A549 (cell line): ENCODE measurements at regions not wholly inside any gene's neighbourhood (a gene's known extent, or its start where the extent isn't known, plus 50 kb on each side); places are given as distances from the start of the nearest gene placed in this dataset.

Experiments used
- ATAC-seq, 2 experiments: fragments of 200-7000 bp in 1 of 2; fragments of >200 bp in 1 of 2; cut with Nextera tagmentation in 1 of 2; cut with Tn5 transposase in 1 of 2; 3 replicates each; pipeline versions ENCODE4 v1.8.0 to v1.9.1; 2018 to 2020; ENCODE audit warnings: mild to moderate bottlenecking in 1 of 2, moderate library complexity in 1 of 2
- CTCF ChIA-PET: fragments of 300-600 bp; sonication (Branson Sonifier 250); formaldehyde crosslinking; extraction: SDS; loops from one replicate; lab custom pipeline; 2021; ENCODE audit warnings: antibody characterized with exemption, inconsistent platforms; lab: Yijun Ruan, JAX
- POLR2A ChIA-PET: fragments of 350-600 bp; formaldehyde crosslinking; extraction: SDS; loops from one replicate; lab custom pipeline; 2021; ENCODE audit warnings: antibody characterized with exemption, inconsistent platforms; lab: Yijun Ruan, JAX
- DNase-seq, 2 experiments: peaks; one replicate each; pipeline versions ENCODE4 v3.0.0 to v3.0.0-alpha.2; 2011 to 2016; ENCODE audit warnings: low read depth in 1 of 2, low spot score in 1 of 2
- FAIRE-seq: peaks from 2 replicates; lab custom pipeline; 2011; peaks lifted over from hg19 to GRCh38; lab: Jason Lieb, UNC
- H3K27ac ChIP-seq, 2 experiments: fragments of >200 bp; sonication (Bioruptor Twin); formaldehyde crosslinking; 3 replicates each; pipeline ENCODE4 v1.5.1; 2016 to 2017
- H3K4me1 ChIP-seq: fragments of >200 bp; sonication (Bioruptor Twin); formaldehyde crosslinking; 3 replicates; pipeline ENCODE4 v1.6.1; 2016
- H3K4me2 ChIP-seq: fragments of >200 bp; sonication (Bioruptor Twin); formaldehyde crosslinking; 3 replicates; pipeline ENCODE4 v1.6.1; 2016
- H3K4me3 ChIP-seq: fragments of >200 bp; sonication (Bioruptor Twin); formaldehyde crosslinking; 3 replicates; pipeline ENCODE4 v1.5.1; 2016
- H3K9me3 ChIP-seq: fragments of >200 bp; sonication (Bioruptor Twin); formaldehyde crosslinking; 3 replicates; pipeline ENCODE4 v1.6.1; 2016
- CBX2 ChIP-seq: fragments of 200-600 bp; sonication (generic); IDR thresholded peaks from 2 replicates; pipeline ENCODE4 v1.6.1; 2016; ENCODE audit warnings: low read depth, mild to moderate bottlenecking, borderline replicate concordance
- CEBPB ChIP-seq, 2 experiments: fragments of >200 bp in 1 of 2; sonication (Bioruptor Twin) in 1 of 2; formaldehyde crosslinking in 1 of 2; IDR thresholded peaks; 2 replicates each; pipeline ENCODE4 v1.6.1; 2012 to 2016
- CHD2 ChIP-seq: fragments of 150-350 bp; IDR thresholded peaks from 2 replicates; pipeline ENCODE4 v1.6.1; 2014; ENCODE audit warnings: low read length; ENCODE audit not compliant: partially characterized antibody
- EHF ChIP-seq: fragments of 250-450 bp; sonication (Bioruptor Pico); IDR thresholded peaks from 2 replicates; pipeline ENCODE4 v1.5.0; 2020; ENCODE audit warnings: mild to moderate bottlenecking
- EP300 ChIP-seq, 2 experiments: fragments of >200 bp; sonication (Bioruptor Twin); formaldehyde crosslinking; IDR thresholded peaks; 2 replicates in 1 of 2; 3 replicates in 1 of 2; pipeline ENCODE4 v1.6.1; 2016 to 2017
- HDAC2 ChIP-seq: fragments of 200-600 bp; sonication (generic); IDR thresholded peaks from 2 replicates; pipeline ENCODE4 v1.6.1; 2016
- HOXB5 ChIP-seq: fragments of 250-450 bp; sonication (Bioruptor Pico); IDR thresholded peaks from 2 replicates; pipeline ENCODE4 v1.5.0; 2020; ENCODE audit warnings: mild to moderate bottlenecking, moderate library complexity
- KDM1A ChIP-seq: fragments of 200-600 bp; sonication (generic); IDR thresholded peaks from 2 replicates; pipeline ENCODE4 v1.6.1; 2016; ENCODE audit warnings: low read depth, mild to moderate bottlenecking
- KDM5A ChIP-seq: fragments of 200-600 bp; sonication (generic); IDR thresholded peaks from 2 replicates; pipeline ENCODE4 v1.6.1; 2016; ENCODE audit warnings: antibody characterized with exemption, mild to moderate bottlenecking
- MAZ ChIP-seq: fragments of 150-350 bp; IDR thresholded peaks from 2 replicates; pipeline ENCODE4 v1.6.1; 2014; ENCODE audit warnings: antibody characterized with exemption, low read depth, low read length, borderline replicate concordance
- MYC ChIP-seq: IDR thresholded peaks from 2 replicates; pipeline ENCODE4 v1.6.1; 2012; ENCODE audit warnings: mild to moderate bottlenecking, inconsistent platforms, low read length, improper control_type of control experiment, borderline replicate concordance
- POLR2A ChIP-seq: IDR thresholded peaks from 2 replicates; pipeline ENCODE4 v1.6.1; 2012; ENCODE audit warnings: mild to moderate bottlenecking, low read length
- RNF2 ChIP-seq: fragments of 200-600 bp; sonication (generic); IDR thresholded peaks from 2 replicates; pipeline ENCODE4 v1.6.1; 2016; ENCODE audit warnings: low read depth, mild to moderate bottlenecking, antibody characterized with exemption, moderate library complexity, borderline replicate concordance
- SREBF2 ChIP-seq: fragments of 450-650 bp; IDR thresholded peaks from 2 replicates; pipeline ENCODE4 v1.6.1; 2014; ENCODE audit warnings: mild to moderate bottlenecking, moderate library complexity
- TFCP2L1 ChIP-seq: fragments of 250-450 bp; sonication (Bioruptor Pico); IDR thresholded peaks from 2 replicates; pipeline ENCODE4 v1.5.0; 2021; ENCODE audit warnings: mild to moderate bottlenecking
- ZNF302 ChIP-seq: fragments of 250-450 bp; sonication (Bioruptor Pico); IDR thresholded peaks from 2 replicates; pipeline ENCODE4 v1.9.0; 2021; ENCODE audit warnings: inconsistent platforms, mild to moderate bottlenecking, moderate library complexity
- WGBS: methylation state at CpG from one replicate; pipeline ENCODE4 v1.1.6; 2017; ENCODE audit errors: missing lambda C conversion rate; 5-methylcytosine and 5-hydroxymethylcytosine counted together
- TF ChIP-seq, protein P1 (sequence below): fragments of >200 bp; sonication (Bioruptor Twin); formaldehyde crosslinking; IDR thresholded peaks from 3 replicates; pipeline ENCODE4 v1.6.1; 2016
- TF ChIP-seq, protein P2 (sequence below): fragments of 200-600 bp; sonication (generic); IDR thresholded peaks from 2 replicates; pipeline ENCODE4 v1.6.1; 2016; ENCODE audit warnings: antibody characterized with exemption, mild to moderate bottlenecking, moderate library complexity
- TF ChIP-seq, protein P3 (sequence below): fragments of 250-450 bp; sonication (Bioruptor Pico); IDR thresholded peaks from 2 replicates; pipeline ENCODE4 v1.5.0; 2021; ENCODE audit warnings: mild to moderate bottlenecking, moderate library complexity, borderline replicate concordance
- TF ChIP-seq, protein P4 (sequence below): fragments of 250-450 bp; sonication (Bioruptor Pico); IDR thresholded peaks from 2 replicates; pipeline ENCODE4 v1.5.0; 2020; ENCODE audit warnings: low read depth, mild to moderate bottlenecking, moderate library complexity

DNA sequence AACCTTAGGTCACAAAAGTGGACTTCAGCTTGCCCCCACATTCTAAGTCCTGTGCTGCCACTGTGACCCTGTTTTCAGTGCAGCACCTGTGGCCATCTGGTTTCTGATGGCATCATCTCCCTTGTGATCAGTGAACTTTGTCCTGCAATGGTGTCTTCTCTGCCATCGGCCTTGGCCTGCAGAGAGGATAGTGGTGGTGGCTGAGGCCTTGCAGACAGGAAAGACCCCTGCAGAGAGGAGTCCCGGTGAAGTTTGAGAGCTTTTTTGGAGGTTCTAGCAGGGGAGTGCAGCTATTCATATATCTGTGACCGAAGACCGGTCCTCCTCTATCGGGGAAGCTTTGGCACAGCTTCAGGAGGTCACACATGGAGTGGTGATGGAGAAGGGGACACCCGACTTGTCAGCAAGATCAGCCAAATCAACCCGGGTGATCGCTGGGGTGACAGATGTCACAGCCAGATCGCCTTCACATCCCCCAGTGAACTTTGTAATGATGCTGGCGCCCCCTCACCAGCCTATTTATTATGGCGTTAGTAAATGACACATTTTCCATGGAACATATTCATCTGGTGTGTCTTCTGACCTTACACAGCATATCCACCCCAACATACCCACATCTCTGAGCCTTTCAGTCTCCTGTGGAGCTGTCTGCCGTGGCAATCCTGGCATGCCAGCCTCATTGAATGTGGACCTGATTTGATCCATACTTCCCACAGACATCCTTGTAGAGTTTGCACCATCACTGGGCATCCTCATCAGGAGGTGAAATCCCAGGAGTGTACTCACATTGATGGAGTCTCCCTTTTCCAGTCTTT lies 136.1 kb downstream of the PAPOLA start:
- TF ChIP-seq POLR2A (no peak), CEBPB (IDR thresholded peaks at IDR 0.05) (no peak), RNF2 (no peak)

DNA sequence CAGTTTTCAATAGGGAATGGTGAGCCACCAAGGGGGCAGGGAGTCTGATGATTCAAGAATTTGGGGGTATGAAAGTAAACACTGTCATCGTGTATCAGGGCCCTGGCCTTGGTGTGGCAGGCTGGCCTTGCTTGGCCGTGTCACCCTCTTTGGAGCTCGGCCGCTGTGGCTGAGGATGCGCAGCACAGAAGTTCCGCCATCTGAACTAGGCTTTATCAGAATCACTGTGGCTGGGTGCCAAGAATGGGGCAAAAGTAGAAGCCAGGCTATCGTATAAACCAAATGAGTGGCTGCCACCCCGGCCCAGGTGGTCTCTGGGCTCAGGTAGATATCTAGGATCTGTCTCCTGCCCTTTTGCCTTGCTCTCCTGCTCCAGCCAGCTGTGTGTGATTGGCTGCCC lies 137.4 kb downstream of the PAPOLA start:
- ChIA-PET POLR2A (no interaction called here), CTCF (no interaction called here)
- FAIRE-seq: no peak

More for the DNA sequence above, 136.1 kb downstream of the PAPOLA start:
- Histone ChIP-seq H3K9me3 (no peaks in the 10 kb centered on the region), H3K27ac (no peak overlapping the region), H3K4me1 (no peaks in the 10 kb centered on the region), H3K4me3 (no peak overlapping the region), H3K4me2 (no peak overlapping the region)
- 30% methylated on average over 12 of the region's 12 CpGs for WGBS
- ChIA-PET POLR2A (no interaction called here), CTCF (no interaction called here)
- FAIRE-seq (no peak), ATAC-seq (no peak), DNase-seq (no peak)

DNA sequence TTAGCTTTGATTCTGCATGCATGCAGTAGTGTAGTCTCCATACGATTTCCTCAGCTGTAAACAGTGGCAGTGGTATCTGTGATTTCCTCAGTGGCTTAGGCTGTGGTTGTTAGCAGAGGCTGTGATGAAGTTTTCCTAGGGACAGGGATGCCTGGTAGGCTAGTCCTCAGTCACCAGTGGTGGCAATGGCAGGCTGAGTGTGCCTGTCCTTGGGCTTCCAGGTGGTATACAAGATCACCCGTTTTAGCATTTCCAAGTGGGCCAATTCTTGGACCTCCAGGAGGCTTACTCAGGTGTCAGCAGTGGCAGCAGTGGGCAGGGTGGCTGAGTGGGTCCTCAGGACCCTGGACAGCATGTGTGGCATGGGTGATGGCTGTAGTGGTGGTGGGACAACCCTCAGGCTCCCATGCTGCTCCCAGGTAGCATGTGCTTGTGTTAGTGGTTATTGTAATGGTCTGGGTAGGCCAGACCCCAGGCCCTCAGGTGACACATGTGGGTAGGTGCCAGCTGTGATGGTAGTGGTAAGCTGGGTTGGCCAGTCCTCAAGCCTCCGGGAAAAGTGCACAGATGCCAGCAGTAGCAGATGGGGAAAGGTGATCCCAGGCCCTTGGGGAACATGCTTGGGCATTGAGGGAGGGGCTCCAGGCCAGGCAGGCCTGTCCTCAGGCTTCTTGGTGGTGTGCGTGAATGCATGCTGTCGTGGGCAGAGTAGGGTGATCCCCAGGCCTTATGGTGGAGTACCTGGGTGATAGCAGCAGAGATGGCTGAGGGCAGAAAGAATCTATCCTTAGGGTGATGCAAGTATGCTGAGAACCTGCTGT lies 146.5 kb downstream of the PAPOLA start:
- H3K4me1 ChIP-seq: no peaks in the 10 kb centered on the region
- ATAC-seq (no peak), DNase-seq (no peak), FAIRE-seq (no peak)
- 33% methylated on average over 3 of the region's 5 CpGs for WGBS
- no peak overlapping the region for H3K4me3 ChIP-seq
- H3K4me2 ChIP-seq: no peak overlapping the region
- H3K9me3 ChIP-seq: peaks cover 6% of the 10 kb centered on the region; the same call in 1 of the 3 replicates
- no peak overlapping the region for H3K27ac ChIP-seq
- CTCF ChIA-PET: interaction anchor here (1.1 to 1.6 kb wide), 3 partner anchors 13 to 93 kb away, joined by 3 to 4 read pairs (median 4); no protein-coding TSS in a partner anchor
- POLR2A ChIA-PET: no interaction called here
- TF ChIP-seq, protein P1, sequence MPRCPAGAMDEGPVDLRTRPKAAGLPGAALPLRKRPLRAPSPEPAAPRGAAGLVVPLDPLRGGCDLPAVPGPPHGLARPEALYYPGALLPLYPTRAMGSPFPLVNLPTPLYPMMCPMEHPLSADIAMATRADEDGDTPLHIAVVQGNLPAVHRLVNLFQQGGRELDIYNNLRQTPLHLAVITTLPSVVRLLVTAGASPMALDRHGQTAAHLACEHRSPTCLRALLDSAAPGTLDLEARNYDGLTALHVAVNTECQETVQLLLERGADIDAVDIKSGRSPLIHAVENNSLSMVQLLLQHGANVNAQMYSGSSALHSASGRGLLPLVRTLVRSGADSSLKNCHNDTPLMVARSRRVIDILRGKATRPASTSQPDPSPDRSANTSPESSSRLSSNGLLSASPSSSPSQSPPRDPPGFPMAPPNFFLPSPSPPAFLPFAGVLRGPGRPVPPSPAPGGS: no peak
- TF ChIP-seq, protein P2, sequence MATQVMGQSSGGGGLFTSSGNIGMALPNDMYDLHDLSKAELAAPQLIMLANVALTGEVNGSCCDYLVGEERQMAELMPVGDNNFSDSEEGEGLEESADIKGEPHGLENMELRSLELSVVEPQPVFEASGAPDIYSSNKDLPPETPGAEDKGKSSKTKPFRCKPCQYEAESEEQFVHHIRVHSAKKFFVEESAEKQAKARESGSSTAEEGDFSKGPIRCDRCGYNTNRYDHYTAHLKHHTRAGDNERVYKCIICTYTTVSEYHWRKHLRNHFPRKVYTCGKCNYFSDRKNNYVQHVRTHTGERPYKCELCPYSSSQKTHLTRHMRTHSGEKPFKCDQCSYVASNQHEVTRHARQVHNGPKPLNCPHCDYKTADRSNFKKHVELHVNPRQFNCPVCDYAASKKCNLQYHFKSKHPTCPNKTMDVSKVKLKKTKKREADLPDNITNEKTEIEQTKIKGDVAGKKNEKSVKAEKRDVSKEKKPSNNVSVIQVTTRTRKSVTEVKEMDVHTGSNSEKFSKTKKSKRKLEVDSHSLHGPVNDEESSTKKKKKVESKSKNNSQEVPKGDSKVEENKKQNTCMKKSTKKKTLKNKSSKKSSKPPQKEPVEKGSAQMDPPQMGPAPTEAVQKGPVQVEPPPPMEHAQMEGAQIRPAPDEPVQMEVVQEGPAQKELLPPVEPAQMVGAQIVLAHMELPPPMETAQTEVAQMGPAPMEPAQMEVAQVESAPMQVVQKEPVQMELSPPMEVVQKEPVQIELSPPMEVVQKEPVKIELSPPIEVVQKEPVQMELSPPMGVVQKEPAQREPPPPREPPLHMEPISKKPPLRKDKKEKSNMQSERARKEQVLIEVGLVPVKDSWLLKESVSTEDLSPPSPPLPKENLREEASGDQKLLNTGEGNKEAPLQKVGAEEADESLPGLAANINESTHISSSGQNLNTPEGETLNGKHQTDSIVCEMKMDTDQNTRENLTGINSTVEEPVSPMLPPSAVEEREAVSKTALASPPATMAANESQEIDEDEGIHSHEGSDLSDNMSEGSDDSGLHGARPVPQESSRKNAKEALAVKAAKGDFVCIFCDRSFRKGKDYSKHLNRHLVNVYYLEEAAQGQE: peak; percentile 31; the same call in 1 of the 2 replicates

More for the DNA sequence above, 137.4 kb downstream of the PAPOLA start:
- H3K27ac ChIP-seq: no peak overlapping the region
- TF ChIP-seq MAZ: no peak
- TF ChIP-seq EP300 (IDR thresholded peaks at IDR 0.05): no peak
- no peak for TF ChIP-seq TFCP2L1
- TF ChIP-seq, protein P3, sequence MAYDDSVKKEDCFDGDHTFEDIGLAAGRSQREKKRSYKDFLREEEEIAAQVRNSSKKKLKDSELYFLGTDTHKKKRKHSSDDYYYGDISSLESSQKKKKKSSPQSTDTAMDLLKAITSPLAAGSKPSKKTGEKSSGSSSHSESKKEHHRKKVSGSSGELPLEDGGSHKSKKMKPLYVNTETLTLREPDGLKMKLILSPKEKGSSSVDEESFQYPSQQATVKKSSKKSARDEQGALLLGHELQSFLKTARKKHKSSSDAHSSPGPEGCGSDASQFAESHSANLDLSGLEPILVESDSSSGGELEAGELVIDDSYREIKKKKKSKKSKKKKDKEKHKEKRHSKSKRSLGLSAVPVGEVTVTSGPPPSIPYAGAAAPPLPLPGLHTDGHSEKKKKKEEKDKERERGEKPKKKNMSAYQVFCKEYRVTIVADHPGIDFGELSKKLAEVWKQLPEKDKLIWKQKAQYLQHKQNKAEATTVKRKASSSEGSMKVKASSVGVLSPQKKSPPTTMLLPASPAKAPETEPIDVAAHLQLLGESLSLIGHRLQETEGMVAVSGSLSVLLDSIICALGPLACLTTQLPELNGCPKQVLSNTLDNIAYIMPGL (CRISPR knock-in tag): no peak
- no peak for TF ChIP-seq SREBF2
- no peak for TF ChIP-seq CBX2
- no peak for TF ChIP-seq CEBPB (IDR thresholded peaks at IDR 0.05)
- TF ChIP-seq ZNF302 (CRISPR knock-in tag): no peak
- TF ChIP-seq KDM5A: no peak
- no peak for TF ChIP-seq EHF (CRISPR knock-in tag)
- no peak for TF ChIP-seq CHD2
- no peak for TF ChIP-seq MYC
- TF ChIP-seq, protein P4, sequence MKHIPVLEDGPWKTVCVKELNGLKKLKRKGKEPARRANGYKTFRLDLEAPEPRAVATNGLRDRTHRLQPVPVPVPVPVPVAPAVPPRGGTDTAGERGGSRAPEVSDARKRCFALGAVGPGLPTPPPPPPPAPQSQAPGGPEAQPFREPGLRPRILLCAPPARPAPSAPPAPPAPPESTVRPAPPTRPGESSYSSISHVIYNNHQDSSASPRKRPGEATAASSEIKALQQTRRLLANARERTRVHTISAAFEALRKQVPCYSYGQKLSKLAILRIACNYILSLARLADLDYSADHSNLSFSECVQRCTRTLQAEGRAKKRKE (CRISPR knock-in tag): no peak
- no peak for TF ChIP-seq HDAC2
- no peak for TF ChIP-seq HOXB5 (CRISPR knock-in tag)
- TF ChIP-seq KDM1A: no peak
- WGBS: 52% methylated on average over 8 of the region's 8 CpGs
- H3K9me3 ChIP-seq: no peaks in the 10 kb centered on the region
- no peak for DNase-seq
- H3K4me1 ChIP-seq: no peaks in the 10 kb centered on the region
- no peak for ATAC-seq
- H3K4me2 ChIP-seq: no peak overlapping the region
- H3K4me3 ChIP-seq: no peak overlapping the region
